ENCODE measurements at regions not wholly inside any gene's neighbourhood (a gene's known extent, or its start where the extent isn't known, plus 50 kb on each side); places are given as distances from the start of the nearest gene placed in this dataset.

DNA sequence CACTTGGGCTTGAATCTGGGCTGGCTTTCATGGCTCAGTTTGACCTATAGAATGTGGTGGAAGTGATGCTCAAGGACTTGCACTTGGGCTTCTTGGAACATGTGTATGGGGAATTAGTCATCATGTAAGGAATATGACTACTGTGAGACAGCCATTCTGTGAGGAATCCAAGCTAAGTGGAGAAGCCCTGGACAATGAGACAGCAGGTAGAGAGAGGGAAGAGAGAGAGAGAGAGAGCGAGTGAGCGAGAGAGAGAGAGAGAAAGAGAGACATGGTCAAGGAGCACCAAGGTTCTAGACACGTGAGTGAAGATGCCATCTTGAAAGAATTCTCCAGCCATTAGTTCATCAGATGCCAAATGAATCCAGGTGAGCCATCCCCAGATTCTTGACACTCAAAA, 261.6 kb upstream of the SORL1-AS1 start:
- TF ChIP-seq CTCF (IDR thresholded peaks at IDR 0.05) (no peak), POLR2A (IDR thresholded peaks at IDR 0.05) (no peak)
